B cell (primary cell): ENCODE measurements at regions not wholly inside any gene's neighbourhood (a gene's known extent, or its start where the extent isn't known, plus 50 kb on each side); places are given as distances from the start of the nearest gene placed in this dataset.

Experiments
- ATAC-seq: fragments of 200-7000 bp; cut with Tn5 transposase; one replicate; pipeline ENCODE4 v1.10.0; 2021; ENCODE audit warnings: low read depth, mild to moderate bottlenecking, moderate number of reproducible peaks, moderate library complexity
- CTCF ChIA-PET: fragments of 350-600 bp; sonication (Branson Sonifier 250); formaldehyde crosslinking; loops from one replicate; lab custom pipeline; 2021; ENCODE audit warnings: antibody characterized with exemption, inconsistent platforms; lab: Charles Lee
- POLR2A ChIA-PET: fragments of 350-600 bp; sonication (Branson Sonifier 250); formaldehyde crosslinking; loops from one replicate; lab custom pipeline; 2021; ENCODE audit warnings: antibody characterized with exemption; lab: Charles Lee
- DNase-seq: peaks from one replicate; pipeline ENCODE4 v3.0.0; 2013
- H2AFZ ChIP-seq: 2 replicates; pipeline ENCODE4 v1.6.1; 2012; ENCODE audit warnings: mild to moderate bottlenecking, low read depth, low read length; ENCODE audit not compliant: insufficient read depth, poor library complexity, severe bottlenecking
- H3K27ac ChIP-seq, 2 donors: 1 replicate in 1 of 2; 2 replicates in 1 of 2; pipeline ENCODE4 v1.5.1; 2012 to 2013; ENCODE audit warnings: low read length in 2 of 2, mild to moderate bottlenecking in 2 of 2, moderate library complexity in 1 of 2
- H3K27me3 ChIP-seq, 4 experiments: fragments of 200-600 bp in 1 of 4; sonication (generic) in 1 of 4; replicated peaks in 1 of 4; 1 replicate in 2 of 4; 2 replicates in 2 of 4; pipeline versions ENCODE4 v1.6.1 to v1.7.0; 2013 to 2016; ENCODE audit warnings: low read length in 3 of 4, mild to moderate bottlenecking in 2 of 4, mixed read lengths in 1 of 4, moderate library complexity in 1 of 4; ENCODE audit not compliant: insufficient read depth in 4 of 4, control insufficient read depth in 3 of 4; ENCODE audit errors: control extremely low read depth in 1 of 4
- H3K36me3 ChIP-seq, 2 experiments: replicated peaks in 1 of 2; 1 replicate in 1 of 2; 2 replicates in 1 of 2; pipeline versions ENCODE4 v1.6.1 to v1.7.1; 2013; ENCODE audit warnings: low read length in 1 of 2; ENCODE audit not compliant: insufficient read depth in 2 of 2, control insufficient read depth in 1 of 2; ENCODE audit errors: control extremely low read depth in 1 of 2, extremely low read depth in 1 of 2
- H3K4me1 ChIP-seq, 2 donors: fragments of 200-600 bp in 1 of 2; sonication (generic) in 1 of 2; 1 replicate in 1 of 2; 2 replicates in 1 of 2; pipeline versions ENCODE4 v1.5.1 to v1.6.1; 2013 to 2017; ENCODE audit warnings: low read length in 2 of 2; ENCODE audit not compliant: control insufficient read depth in 2 of 2, insufficient read depth in 2 of 2
- H3K4me2 ChIP-seq: replicated peaks from 2 replicates; pipeline ENCODE3; 2012; ENCODE audit warnings: mild to moderate bottlenecking, low read depth, low read length; ENCODE audit not compliant: poor library complexity, severe bottlenecking
- H3K4me3 ChIP-seq, 5 experiments: fragments of 200-600 bp in 1 of 5; sonication (generic) in 1 of 5; 1 replicate in 3 of 5; 2 replicates in 2 of 5; pipeline versions ENCODE4 v1.5.1 to v1.7.0; 2011 to 2016; ENCODE audit warnings: low read length in 4 of 5, mild to moderate bottlenecking in 4 of 5, low read depth in 2 of 5, control low read depth in 1 of 5, moderate library complexity in 1 of 5; ENCODE audit not compliant: insufficient read depth in 1 of 5; ENCODE audit errors: control extremely low read depth in 1 of 5, extremely low read depth in 1 of 5
- H3K79me2 ChIP-seq: fragments of 200-600 bp; sonication (generic); one replicate; pipeline ENCODE4 v1.6.0; 2016; ENCODE audit warnings: low read length; ENCODE audit not compliant: control insufficient read depth, insufficient read depth
- H3K9ac ChIP-seq: fragments of 200-600 bp; sonication (generic); 2 replicates; pipeline ENCODE4 v1.6.1; 2017; ENCODE audit warnings: mild to moderate bottlenecking, low read length, moderate library complexity
- H3K9me3 ChIP-seq, 3 donors: one replicate each; pipeline versions ENCODE4 v1.6.1 to v1.7.1; 2013; ENCODE audit warnings: low read length in 2 of 3; ENCODE audit not compliant: control insufficient read depth in 2 of 3, insufficient read depth in 1 of 3; ENCODE audit errors: control extremely low read depth in 1 of 3
- H4K20me1 ChIP-seq: 2 replicates; pipeline ENCODE4 v1.6.0; 2012; ENCODE audit warnings: mild to moderate bottlenecking, low read length; ENCODE audit not compliant: insufficient read depth, control insufficient read depth, poor library complexity, severe bottlenecking
- H3K27ac Mint-ChIP-seq: one replicate; pipeline ENCODE4 v1.8.0; 2021; ENCODE audit warnings: mixed read lengths
- H3K27me3 Mint-ChIP-seq: one replicate; pipeline ENCODE4 v1.8.0; 2021; ENCODE audit warnings: mixed read lengths
- H3K4me1 Mint-ChIP-seq: one replicate; pipeline ENCODE4 v1.8.0; 2021; ENCODE audit warnings: mixed read lengths
- H3K4me3 Mint-ChIP-seq: one replicate; pipeline ENCODE4 v1.8.0; 2021; ENCODE audit warnings: mixed read lengths
- H3K9me3 Mint-ChIP-seq: one replicate; pipeline ENCODE4 v1.8.0; 2022; ENCODE audit warnings: mixed read lengths; ENCODE audit not compliant: insufficient read depth
- EZH2 ChIP-seq: IDR thresholded peaks from 2 replicates; pipeline ENCODE4 v1.6.1; 2012; ENCODE audit warnings: borderline replicate concordance, low read depth, mild to moderate bottlenecking, moderate library complexity, low read length; ENCODE audit not compliant: insufficient read depth, poor library complexity, severe bottlenecking
- WGBS: methylation state at CpG from one replicate; pipeline ENCODE4 v1.1.5; 2013; ENCODE audit warnings: missing lambda C conversion rate; ENCODE audit not compliant: insufficient coverage; 5-methylcytosine and 5-hydroxymethylcytosine counted together
- intact Hi-C: fragments of 100-400 bp; cut with micrococcal nuclease; formaldehyde crosslinking; loops from one replicate; pipeline ENCODE4 v1.10.0; 2022
- TF ChIP-seq, protein P1 (sequence below): fragments of 200-600 bp; IDR thresholded peaks from one replicate; pipeline ENCODE4 v1.8.0; 2022; ENCODE audit warnings: antibody characterized with exemption, mild to moderate bottlenecking

DNA sequence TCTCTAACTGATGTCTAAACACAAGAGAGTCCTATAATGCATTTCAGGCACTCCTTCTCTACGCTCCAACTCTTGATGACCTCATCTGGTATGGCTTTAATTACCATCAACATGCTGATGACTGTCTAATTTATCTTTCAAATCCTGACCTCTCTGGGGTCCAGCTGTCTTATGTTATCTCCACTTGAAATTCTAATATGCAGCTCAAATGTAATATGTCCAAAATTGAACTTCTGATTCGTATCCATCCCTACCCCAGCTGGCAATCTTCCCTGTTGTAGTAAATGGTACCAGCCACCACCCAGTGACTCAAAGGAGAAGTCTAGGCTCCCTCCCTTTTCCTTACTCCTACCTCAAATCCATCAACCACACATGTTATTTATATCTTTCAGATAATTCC, 288.0 kb upstream of the SLC10A2 start:
- peaks cover 2% of the 10 kb centered on the region for H3K9me3 Mint-ChIP-seq
- DNase-seq (no peak), ATAC-seq (no peak)
- POLR2A ChIA-PET, result no interaction called here
- intact Hi-C loops, result no loop called here
- Histone ChIP-seq H3K4me1 (no peaks in the 10 kb centered on the region), H3K9ac (no peak overlapping the region), H4K20me1 (no peaks in the 10 kb centered on the region), H3K9me3 (no peaks in the 10 kb centered on the region), H3K27ac (no peak overlapping the region), H3K36me3 (no peaks in the 10 kb centered on the region), H3K79me2 (no peaks in the 10 kb centered on the region), H2AFZ (no peak overlapping the region), H3K27me3 (no peaks in the 10 kb centered on the region), H3K4me3 (no peak overlapping the region), H3K4me2 (no peak overlapping the region)
- H3K4me1 Mint-ChIP-seq, result no peaks in the 10 kb centered on the region
- WGBS, result 83% methylated on average over 2 of the region's 2 CpGs
- CTCF ChIA-PET, result no interaction called here
- no peaks in the 10 kb centered on the region for H3K27me3 Mint-ChIP-seq
- no peak for TF ChIP-seq EZH2
- TF ChIP-seq, protein P1, sequence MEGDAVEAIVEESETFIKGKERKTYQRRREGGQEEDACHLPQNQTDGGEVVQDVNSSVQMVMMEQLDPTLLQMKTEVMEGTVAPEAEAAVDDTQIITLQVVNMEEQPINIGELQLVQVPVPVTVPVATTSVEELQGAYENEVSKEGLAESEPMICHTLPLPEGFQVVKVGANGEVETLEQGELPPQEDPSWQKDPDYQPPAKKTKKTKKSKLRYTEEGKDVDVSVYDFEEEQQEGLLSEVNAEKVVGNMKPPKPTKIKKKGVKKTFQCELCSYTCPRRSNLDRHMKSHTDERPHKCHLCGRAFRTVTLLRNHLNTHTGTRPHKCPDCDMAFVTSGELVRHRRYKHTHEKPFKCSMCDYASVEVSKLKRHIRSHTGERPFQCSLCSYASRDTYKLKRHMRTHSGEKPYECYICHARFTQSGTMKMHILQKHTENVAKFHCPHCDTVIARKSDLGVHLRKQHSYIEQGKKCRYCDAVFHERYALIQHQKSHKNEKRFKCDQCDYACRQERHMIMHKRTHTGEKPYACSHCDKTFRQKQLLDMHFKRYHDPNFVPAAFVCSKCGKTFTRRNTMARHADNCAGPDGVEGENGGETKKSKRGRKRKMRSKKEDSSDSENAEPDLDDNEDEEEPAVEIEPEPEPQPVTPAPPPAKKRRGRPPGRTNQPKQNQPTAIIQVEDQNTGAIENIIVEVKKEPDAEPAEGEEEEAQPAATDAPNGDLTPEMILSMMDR, result no peak
- no peak overlapping the region for H3K4me3 Mint-ChIP-seq
- no peak overlapping the region for H3K27ac Mint-ChIP-seq

DNA sequence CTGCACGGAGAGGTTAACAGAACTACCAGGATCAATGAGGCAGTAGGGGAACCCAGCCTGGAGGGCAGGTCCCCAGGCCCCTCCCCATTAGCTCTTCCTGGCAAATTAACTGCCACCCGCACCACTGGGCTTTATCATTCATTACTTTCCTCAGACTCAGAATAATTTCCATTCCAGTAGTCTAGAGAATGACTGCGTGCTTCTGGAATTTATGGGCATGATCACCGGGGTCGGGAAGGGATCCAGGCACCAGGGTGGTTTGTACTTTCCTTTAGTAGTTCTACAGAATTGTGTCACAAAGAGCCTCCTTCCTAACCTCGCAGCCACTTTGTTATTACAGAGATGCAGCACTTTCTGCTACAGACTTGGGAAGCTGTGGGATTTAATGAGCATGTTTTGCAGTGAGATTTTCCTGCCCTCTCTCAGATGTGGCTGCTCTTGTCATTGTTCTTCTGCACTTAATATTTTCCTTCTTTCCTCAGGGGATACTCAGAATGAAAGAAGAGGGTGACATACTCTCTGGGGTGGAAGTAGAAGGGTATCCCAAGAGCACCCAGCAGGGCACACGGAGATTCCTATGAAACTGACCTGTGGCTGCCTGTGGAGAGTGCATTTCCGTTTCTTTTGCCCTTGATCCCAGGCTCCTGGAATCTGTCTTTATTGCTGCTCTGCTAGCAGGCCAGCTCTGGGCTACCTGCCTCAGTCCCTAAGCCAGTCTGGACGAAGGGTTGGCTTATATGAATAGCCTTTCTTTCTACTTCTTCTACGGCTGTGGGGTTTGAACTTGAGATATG, 285.0 kb upstream of the SLC10A2 start:
- POLR2A ChIA-PET, result no interaction called here
- ATAC-seq (no peak), DNase-seq (no peak)
- H3K4me1 Mint-ChIP-seq, result no peaks in the 10 kb centered on the region
- H3K4me1 ChIP-seq, result no peaks in the 10 kb centered on the region
- no peak overlapping the region for H3K4me2 ChIP-seq
- H3K79me2 ChIP-seq, result no peaks in the 10 kb centered on the region
- no peaks in the 10 kb centered on the region for H3K27me3 ChIP-seq
- no peak overlapping the region for H2AFZ ChIP-seq
- no peaks in the 10 kb centered on the region for H3K36me3 ChIP-seq
- H3K4me3 Mint-ChIP-seq, result no peak overlapping the region
- no peak overlapping the region for H3K4me3 ChIP-seq
- no peak overlapping the region for H3K9ac ChIP-seq
- no peaks in the 10 kb centered on the region for H4K20me1 ChIP-seq
- CTCF ChIA-PET, result no interaction called here
- peaks cover 2% of the 10 kb centered on the region for H3K9me3 Mint-ChIP-seq
- intact Hi-C loops, result no loop called here
- 45% methylated on average over 6 of the region's 10 CpGs for WGBS
- no peak overlapping the region for H3K27ac Mint-ChIP-seq
- H3K27me3 Mint-ChIP-seq, result no peaks in the 10 kb centered on the region
- no peaks in the 10 kb centered on the region for H3K9me3 ChIP-seq
- TF ChIP-seq, protein P1, result no peak
- no peak for TF ChIP-seq EZH2
- H3K27ac ChIP-seq, result no peak overlapping the region
